Hindlimb muscle (tissue), 1 donor: ENCODE measurements at regions not wholly inside any gene's neighbourhood (a gene's known extent, or its start where the extent isn't known, plus 50 kb on each side); places are given as distances from the start of the nearest gene placed in this dataset.

Experiments used
- DNase-seq: peaks from one replicate; pipeline ENCODE4 v3.0.0-alpha.2; 2013

- no peak for DNase-seq
Measured at GRCh38 chr6:23316931-23317330, 747.6 kb downstream of the HDGFL1 start.

DNA sequence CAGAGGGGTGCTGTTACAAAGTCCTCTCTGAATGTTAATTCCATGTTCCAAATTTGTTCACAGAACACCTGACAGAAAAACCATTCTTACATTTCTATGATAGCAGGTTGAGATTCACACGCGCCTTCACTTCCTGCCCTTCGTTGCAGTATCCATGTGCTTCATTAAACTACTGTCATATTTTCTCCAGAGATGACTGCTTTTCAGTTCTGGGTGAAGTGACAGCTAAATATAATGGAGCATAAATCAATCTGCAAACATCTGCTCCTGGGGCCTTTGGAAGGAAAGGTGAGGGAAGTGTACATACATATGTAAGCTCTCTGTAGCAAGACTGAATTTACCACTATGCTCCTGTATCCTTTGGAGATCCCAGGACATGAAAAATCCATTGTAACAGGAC is 750.2 kb downstream of the HDGFL1 start:
- DNase-seq = no peak

DNA sequence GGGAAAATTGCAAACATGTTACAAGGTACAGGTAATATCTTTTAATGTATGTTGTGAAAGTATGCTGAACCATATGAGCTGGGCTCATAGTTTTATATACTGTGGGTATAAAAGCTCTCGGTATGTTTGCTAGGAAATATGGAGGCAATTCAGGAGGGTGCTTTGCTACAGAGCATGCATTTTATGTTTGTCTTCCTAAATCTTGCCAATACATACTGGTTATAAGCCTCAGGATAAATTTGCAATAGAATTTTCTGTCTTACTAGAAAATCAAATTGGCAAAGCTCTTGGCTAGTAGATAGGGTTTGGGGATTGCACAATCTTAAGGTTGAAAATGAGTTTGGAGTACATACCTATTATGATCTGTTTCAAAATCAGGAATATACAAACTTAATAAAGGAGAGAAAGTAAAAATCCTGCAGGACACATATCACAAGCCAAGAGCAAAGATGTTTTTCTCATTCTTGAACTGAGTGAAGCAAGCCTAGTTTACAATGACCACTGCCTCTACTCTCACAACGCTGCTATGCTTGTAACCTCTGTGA is 751.2 kb downstream of the HDGFL1 start:
- peak; percentile 36 for DNase-seq

DNA sequence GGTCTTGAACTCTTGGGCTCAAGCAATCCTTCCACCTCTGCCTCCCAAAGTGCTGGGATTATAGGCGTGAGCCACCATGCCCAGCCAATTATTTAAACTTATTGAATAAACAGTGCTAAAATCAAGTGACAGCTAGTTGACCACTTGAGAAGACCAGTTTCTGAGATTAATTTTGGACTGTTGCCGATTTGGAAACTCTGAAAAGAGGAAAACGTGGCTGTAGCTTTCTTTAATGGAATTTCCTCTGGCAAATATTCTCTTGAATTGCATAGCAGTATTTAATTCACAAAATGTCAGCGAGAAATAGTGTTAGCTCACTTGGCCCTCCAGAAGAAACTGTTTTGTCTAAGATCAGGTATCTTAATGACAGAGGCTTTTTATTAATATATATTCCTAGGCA is 754.5 kb downstream of the HDGFL1 start:
- peak; percentile 35 for DNase-seq

DNA sequence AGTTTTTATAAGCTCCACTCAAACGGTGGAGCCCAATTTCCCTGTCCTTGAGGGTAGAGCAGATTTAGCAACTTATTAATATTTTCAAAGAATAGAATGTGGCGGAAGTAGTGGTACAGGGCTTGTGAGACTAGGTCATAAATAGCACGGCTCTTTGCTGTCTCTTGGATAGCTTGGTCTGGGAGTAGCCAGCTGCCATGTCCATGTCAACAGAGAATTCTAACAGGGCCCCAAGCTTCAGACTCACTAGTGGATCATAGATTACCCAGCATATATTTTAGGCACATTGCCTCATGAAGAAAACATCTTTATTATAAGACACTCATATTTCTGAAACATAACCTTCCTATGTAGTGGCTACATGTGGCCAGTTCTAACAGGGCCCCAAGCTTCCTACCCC is 755.7 kb downstream of the HDGFL1 start:
- DNase-seq = no peak

DNA sequence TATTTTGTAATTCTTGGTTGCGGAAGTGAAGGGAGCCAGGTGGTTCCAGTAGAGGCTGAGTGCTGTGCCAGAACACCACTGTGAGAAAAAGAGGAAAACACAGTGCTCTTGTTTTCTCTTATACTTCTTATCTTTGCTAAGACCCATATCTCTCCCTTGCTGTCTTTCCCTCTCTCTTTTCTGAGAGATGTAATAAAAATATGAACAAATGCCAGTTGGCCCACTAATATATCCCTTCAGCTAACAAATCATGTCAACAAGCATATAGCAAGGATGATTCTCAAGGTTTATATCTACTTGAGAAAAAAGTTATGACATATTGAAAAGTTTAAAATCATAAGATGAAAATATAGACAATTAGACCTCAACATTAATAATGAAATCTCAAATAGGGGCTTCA is 758.3 kb downstream of the HDGFL1 start:
- DNase-seq = no peak

DNA sequence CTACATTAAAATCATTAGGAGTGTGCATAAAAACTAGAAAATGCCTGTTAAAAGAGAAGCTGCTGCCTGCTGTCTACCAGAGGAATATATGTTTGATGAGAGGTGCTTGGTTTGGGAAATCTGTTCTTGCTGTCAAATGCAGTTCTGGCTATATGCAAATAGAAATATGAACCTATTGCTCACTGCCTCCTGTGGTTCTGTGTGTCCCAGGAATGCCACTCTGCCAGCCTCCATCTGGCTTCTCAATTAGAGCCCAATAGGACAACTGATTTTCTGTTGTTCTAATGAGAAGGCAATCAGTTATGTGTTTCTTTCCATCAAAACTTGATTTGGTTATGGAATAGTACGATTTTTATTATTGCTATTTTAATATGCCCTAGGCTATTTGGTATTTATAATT is 759.7 kb downstream of the HDGFL1 start:
- no peak for DNase-seq

DNA sequence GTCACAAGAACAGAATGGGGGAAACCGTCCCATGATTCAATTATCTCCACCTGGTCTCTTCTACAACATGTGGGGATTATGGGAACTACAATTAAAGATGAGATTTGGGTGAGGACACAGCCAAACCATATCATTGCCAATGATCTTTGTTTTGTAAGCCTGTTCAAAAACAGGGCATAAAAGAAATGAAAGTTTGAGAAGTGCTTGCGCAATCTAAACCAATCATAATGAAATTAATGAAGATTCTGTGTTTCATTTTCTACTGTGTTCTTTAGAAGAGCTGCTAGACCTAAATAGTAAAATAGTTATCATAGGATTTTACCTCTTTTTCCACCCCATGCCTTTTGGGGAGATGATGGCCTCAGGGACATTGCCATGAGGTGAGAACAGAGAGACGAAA is 761.3 kb downstream of the HDGFL1 start:
- no peak for DNase-seq

GRCh38 chr6:23334360-23334759 is 765.0 kb downstream of the HDGFL1 start:
- DNase-seq = no peak

- no peak for DNase-seq
Measured at GRCh38 chr6:23335894-23336293, 766.5 kb downstream of the HDGFL1 start.

DNA sequence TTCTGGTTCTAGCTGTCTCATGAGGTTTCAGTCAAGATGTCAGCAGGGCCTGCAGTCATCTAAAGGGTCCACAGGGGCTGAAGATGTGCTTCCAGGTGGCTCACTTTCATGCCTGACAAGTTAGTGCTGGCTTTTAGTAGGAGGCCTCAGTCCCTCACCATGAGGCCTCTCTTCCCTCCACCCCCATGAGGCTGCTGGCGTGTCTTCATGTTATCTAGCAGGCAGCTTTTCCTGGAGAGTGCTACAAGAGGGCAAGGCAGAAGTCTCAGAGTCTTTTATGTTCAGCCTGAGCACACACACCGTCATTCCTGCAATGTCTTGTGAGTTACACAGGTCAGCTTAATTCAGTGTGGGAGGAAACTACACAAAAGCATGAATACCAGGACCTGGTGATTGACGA is 769.9 kb downstream of the HDGFL1 start:
- DNase-seq = no peak

GRCh38 chr6:23340271-23340670 is 770.9 kb downstream of the HDGFL1 start:
- DNase-seq = peak; percentile 57

DNA sequence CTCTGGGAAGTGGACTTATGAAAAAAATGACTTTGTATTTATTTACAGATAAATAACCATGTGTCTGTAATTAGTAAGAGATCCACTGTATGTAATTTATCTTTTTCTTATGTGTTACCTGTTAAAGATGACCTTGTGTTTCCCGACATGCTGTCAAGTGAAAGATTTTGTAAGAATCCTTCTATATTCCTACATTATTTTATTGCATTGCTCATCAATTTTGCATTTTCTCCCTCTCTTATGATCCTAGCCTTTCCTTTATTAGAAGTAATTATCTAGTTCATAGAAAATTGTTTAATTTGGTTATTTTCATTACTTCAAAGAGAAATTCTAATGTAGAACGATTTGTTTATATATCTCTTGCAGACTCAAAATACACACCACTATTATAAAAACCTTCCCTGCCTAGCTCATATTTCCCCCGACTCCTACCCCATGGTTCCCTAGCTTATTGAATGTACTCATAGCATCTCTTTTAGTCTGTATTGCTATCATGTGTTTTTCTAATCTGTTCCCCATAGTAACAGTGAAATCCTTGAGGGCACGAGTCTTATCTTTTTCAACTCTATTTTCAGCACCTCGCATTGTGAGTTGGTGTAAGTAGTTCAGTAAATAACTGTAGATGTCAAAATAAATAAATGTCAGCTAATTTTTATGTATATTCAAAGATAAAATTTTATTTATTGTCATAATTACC is 774.4 kb downstream of the HDGFL1 start:
- no peak for DNase-seq

DNA sequence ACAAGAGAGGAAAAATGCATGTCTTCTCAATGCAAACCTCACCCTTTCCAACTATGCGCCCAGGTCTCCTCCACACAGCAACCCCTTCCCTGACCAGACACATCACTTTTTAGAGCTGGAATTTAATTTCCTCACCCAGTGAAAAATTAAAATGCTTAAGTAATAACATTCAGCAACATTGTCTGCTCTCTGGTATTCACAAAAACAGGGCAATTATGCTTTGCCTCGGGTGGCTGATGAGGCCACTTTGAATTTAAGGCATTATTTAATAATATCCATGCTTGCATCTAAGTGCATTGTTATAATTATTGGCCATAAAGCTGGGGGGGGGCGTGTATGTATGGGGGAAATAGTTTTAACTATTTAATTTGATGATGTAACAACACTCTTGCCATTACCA is 777.8 kb upstream of the NRSN1 start:
- DNase-seq = no peak

GRCh38 chr6:23349521-23350147 is 776.4 kb upstream of the NRSN1 start:
- DNase-seq = no peak

DNA sequence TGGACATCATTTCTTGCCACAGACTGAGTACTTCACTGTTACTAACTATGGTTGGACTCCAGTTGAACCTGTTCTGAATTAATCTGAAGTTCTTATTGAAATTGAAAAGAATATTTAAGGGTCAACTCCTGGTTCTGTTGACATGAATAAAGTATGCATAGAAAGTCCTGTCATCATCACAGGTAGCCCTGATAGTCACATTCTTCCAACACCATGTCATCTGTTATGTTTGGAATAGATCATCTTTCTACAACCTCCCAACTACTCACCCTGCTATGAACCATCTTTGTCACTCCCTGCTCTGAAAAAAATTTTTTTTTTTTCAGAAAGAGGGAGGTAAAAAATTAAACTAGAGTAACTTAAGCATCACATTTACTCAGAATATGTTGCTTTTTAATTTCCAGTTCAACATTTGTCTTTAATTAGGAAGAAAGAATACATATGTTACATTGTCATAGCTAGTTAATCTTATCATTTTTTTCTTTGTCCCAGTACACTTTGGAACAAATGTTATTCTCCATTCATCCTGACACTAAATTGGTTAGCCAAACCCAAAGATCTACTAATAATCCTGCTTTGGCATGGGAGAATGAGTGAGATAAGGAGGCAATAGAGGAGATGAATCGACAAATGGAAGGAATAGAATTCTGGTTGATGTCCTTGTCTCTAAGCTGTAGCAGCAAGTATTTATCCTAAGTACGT is 775.1 kb upstream of the NRSN1 start:
- DNase-seq = no peak

- no peak for DNase-seq
Measured at GRCh38 chr6:23354004-23354403, 772.0 kb upstream of the NRSN1 start.

- no peak for DNase-seq
Measured at GRCh38 chr6:23357185-23357766, 768.7 kb upstream of the NRSN1 start.

DNA sequence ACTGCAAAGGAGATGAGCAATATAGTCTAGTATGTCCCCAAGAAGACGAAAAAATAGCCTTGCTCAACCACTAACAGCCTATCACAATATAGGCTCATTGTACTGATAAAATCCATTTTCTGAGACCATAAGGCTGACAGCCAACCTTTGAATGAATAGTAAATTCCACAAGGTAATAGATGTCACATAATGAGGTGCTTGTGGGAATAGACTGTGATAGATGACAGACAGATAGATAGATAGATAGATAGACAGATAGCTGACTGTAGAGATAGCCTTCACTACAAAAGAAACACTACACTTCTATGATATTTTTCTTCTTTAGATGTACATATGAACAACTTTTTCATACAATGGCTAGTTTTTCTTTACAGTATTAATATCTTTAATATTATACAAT is 760.3 kb upstream of the NRSN1 start:
- DNase-seq = no peak

GRCh38 chr6:23367311-23367710 is 758.7 kb upstream of the NRSN1 start:
- no peak for DNase-seq

DNA sequence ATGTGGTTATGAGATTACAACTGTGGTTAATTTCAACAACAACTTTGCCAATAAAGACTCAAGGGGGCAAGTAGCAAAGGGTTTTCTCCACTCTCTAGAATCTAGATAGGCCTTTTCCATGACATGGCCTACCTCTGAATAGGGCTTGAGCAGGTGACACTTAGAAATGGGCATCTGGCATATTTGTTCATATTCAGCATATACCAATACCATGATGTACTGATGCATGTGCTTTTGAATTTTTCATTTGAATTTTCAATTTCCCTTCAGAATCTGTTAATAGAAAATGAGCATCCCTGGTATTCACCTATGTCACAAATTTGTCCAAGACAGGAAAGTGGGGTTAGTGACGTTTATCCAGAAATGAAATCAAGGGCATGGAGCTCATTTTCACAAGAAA is 757.5 kb upstream of the NRSN1 start:
- DNase-seq = no peak

DNA sequence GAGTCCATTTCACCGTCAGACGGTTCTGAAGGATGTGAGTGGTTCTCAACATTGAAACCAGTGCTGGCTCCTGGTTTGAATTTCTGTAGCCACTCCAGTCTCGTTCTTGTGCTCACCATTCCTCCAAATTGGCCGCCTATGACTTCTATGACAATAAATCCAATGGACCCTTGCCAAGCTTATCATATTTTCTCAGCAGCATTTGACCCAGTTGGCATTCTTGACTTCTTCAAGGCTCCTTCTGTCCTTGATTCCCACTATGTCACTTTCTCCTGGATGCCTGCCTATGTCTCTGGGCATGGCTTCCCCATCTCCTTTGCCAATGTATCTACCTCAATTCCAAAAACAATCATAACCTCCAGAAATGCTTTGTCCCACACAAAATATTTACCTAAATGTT is 756.0 kb upstream of the NRSN1 start:
- DNase-seq = peak; percentile 3

DNA sequence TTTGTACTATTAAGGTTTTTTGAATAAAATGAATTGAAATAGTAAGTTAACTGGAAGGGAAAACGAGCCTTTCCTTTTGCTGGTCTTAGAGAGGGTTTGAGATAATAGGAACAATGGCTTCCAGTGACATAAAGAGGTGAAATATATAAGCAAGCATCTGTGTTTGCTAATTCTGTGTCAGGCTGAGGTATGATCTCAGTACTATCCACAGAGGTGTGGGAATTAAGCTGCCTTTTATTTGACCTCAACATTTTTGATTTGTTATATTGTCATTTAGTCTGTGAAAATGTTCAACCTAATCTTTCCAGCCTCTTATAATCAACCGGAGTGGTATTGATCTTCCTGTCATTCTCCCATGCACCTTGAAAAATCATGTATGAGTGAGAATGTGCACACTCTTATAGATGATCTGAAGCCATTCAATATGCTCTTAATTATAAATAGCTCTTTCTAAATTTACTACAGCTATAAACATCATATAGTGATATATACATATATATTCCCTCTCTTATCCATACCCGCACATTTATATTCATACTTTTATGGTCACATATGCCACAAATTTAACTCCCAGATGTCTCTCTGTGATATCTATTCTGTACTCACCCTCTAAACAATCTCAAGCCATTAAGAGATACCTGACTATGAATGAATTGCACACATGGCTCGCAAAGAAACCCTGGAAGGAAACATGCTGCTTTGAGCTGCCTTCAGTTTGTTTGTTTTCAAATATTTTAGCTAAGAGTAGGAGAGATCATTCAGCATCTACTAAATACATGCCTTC is 754.7 kb upstream of the NRSN1 start:
- DNase-seq = no peak
